Left lung (tissue), 4 donors: ENCODE measurements at regions not wholly inside any gene's neighbourhood (a gene's known extent, or its start where the extent isn't known, plus 50 kb on each side); places are given as distances from the start of the nearest gene placed in this dataset.

Source experiments
- ATAC-seq: fragments of 200-7000 bp; cut with Tn5 transposase; one replicate; pipeline ENCODE4 v1.9.1; 2020; ENCODE audit warnings: moderate library complexity
- DNase-seq, 4 donors: peaks; one replicate each; pipeline ENCODE4 v3.0.0-alpha.2; 2013 to 2020
- H3K27ac ChIP-seq, 2 donors: fragments of 200-600 bp; sonication (generic) in 1 of 2; one replicate each; pipeline versions ENCODE4 v1.5.0 to v1.8.0; 2020 to 2021
- H3K27me3 ChIP-seq, 2 donors: fragments of 200-600 bp; sonication (generic) in 1 of 2; one replicate each; pipeline versions ENCODE4 v1.5.0 to v1.8.0; 2020 to 2021
- H3K36me3 ChIP-seq, 2 donors: fragments of 200-600 bp; sonication (generic) in 1 of 2; one replicate each; pipeline versions ENCODE4 v1.5.0 to v1.8.0; 2020 to 2021
- H3K4me1 ChIP-seq, 2 donors: fragments of 200-600 bp; one replicate each; pipeline ENCODE4 v1.8.0; 2021
- H3K4me3 ChIP-seq, 2 donors: fragments of 200-600 bp; sonication (generic) in 1 of 2; one replicate each; pipeline versions ENCODE4 v1.5.0 to v1.8.0; 2020 to 2021; ENCODE audit warnings: mild to moderate bottlenecking in 1 of 2
- H3K9me3 ChIP-seq, 2 donors: fragments of 200-600 bp; sonication (generic) in 1 of 2; one replicate each; pipeline versions ENCODE4 v1.5.0 to v1.8.0; 2020 to 2021
- intact Hi-C, 2 donors: fragments of 100-400 bp; cut with DNase I; formaldehyde crosslinking; loops; one replicate each; pipeline versions ENCODE4 v1.11.2 to v1.14.2; 2022
- TF ChIP-seq, protein P1 (sequence below), 2 donors: fragments of 200-600 bp; sonication (generic) in 1 of 2; IDR thresholded peaks; one replicate each; pipeline versions ENCODE4 v1.5.0 to v1.8.0; 2021; ENCODE audit warnings: antibody characterized with exemption in 2 of 2
- donor health status: DM: no; HTN: yes; CAD: no.
- donor health status: DM: no; HTN: no; CAD: no.

DNA sequence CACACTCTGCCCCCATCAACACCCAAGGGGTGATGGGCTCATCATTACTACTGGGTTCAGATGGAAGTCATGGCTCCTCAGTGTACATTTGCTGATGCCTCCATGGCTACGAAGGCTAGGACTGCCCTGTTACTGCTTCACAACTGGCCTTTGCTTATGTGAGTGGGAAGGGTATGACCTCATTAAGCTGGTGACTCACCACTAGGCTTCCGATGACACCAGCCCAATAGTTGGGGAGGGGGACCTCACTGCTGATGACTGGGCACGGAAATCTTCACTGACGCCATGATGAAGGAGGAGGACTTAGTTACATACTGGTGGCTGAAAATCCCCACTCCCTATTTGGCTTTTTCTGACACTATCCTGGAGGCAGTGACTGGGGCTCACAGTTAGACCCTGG lies 263.2 kb downstream of the CMPK2 start:
- Histone ChIP-seq H3K27ac (no peak overlapping the region), H3K27me3 (no peaks in the 10 kb centered on the region), H3K36me3 (no peaks in the 10 kb centered on the region), H3K9me3 (no peaks in the 10 kb centered on the region), H3K4me1 (no peaks in the 10 kb centered on the region), H3K4me3 (no peak overlapping the region)
- TF ChIP-seq, protein P1, sequence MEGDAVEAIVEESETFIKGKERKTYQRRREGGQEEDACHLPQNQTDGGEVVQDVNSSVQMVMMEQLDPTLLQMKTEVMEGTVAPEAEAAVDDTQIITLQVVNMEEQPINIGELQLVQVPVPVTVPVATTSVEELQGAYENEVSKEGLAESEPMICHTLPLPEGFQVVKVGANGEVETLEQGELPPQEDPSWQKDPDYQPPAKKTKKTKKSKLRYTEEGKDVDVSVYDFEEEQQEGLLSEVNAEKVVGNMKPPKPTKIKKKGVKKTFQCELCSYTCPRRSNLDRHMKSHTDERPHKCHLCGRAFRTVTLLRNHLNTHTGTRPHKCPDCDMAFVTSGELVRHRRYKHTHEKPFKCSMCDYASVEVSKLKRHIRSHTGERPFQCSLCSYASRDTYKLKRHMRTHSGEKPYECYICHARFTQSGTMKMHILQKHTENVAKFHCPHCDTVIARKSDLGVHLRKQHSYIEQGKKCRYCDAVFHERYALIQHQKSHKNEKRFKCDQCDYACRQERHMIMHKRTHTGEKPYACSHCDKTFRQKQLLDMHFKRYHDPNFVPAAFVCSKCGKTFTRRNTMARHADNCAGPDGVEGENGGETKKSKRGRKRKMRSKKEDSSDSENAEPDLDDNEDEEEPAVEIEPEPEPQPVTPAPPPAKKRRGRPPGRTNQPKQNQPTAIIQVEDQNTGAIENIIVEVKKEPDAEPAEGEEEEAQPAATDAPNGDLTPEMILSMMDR (IDR thresholded peaks at IDR 0.05), result no peak
- no peak for ATAC-seq
- no peak for DNase-seq
- intact Hi-C loops, result no loop called here

DNA sequence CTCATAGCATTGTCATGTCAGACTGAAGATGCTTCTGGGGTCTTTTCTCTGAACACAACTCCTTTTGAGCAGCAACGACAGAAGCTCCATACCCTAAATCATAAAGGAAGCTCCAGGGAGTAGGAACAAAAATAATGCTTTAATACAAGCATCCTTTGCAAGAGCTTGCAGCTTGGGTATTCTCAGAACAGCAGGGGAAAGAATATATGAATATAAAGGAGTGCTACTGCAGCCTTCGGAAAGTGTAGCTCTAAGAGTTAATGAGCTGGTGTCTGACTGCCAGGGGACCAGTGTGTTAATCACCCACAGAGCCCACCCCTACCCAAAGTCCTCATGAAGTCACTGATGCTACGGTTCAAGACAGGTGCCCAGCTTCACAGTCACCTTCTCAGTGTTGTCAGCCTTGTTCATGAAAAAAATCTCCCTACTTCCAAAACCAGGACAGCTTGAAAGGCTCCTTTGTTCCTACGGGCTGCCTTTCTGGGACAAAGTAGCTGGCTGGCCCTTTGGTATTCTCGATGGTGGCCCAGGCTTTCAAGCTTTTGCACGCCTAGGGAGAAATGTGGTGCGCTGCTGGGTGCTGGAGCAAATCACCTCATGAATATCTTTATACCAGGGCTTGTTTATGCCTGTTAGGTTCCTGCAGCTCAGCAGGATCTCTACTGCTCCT lies 259.7 kb downstream of the CMPK2 start:
- Histone ChIP-seq H3K27me3 (no peaks in the 10 kb centered on the region), H3K9me3 (peaks cover 0 to under 1% of the 10 kb centered on the region in 2 donors), H3K4me3 (no peak overlapping the region), H3K4me1 (no peaks in the 10 kb centered on the region), H3K27ac (no peak overlapping the region), H3K36me3 (no peaks in the 10 kb centered on the region)
- ATAC-seq, result no peak
- no peak for DNase-seq
- TF ChIP-seq, protein P1 (IDR thresholded peaks at IDR 0.05), result no peak
- intact Hi-C loops, result no loop called here

DNA sequence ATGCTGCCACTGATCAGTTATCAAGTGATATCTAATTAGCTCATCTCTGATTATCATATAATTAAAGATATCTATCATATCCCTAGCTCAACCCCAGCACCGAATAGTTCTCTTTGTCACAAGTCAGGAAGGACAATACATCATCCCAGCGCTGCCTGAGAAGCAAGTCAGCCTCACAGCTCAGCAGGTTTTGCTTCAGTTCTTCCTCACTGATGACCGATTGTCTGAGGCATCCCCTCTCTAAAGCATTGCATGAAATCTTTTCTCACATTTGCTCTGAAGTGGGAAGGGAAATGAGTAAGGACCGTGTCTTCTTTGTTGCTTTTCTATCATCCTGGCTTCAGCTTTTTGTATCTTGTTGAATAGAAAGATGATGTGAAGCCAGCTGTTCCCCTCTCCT lies 247.9 kb downstream of the CMPK2 start:
- DNase-seq (no peak), ATAC-seq (no peak)
- H3K4me3 ChIP-seq, result no peak overlapping the region
- no peaks in the 10 kb centered on the region for H3K36me3 ChIP-seq
- peaks cover 0 to 14% of the 10 kb centered on the region in 2 donors for H3K9me3 ChIP-seq
- no peaks in the 10 kb centered on the region for H3K4me1 ChIP-seq
- H3K27ac ChIP-seq, result no peak overlapping the region
- TF ChIP-seq, protein P1 (IDR thresholded peaks at IDR 0.05), result no peak
- intact Hi-C loops, result no loop called here
- no peaks in the 10 kb centered on the region for H3K27me3 ChIP-seq

DNA sequence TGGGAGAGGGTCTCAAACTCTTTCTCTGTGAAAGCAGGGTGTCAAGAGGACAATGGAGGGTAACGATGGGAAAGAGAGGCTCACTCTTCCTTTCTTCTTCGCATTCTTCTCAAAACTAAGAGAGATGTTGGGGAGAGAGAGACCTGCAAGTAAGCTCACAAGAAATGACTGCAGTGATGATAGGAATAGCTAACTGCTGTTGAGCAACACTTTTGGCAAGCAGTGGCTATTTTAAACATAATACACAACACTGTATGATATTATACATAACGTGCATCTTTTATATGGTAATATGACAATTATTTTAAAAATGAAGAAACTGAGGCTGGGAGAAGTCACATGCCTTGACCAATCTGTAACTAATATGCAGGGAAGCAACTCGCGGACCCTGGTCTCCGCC lies 247.5 kb downstream of the CMPK2 start:
- peaks cover 0 to 10% of the 10 kb centered on the region in 2 donors for H3K9me3 ChIP-seq
- ATAC-seq (no peak), DNase-seq (peak in 2 of 4 donors; percentile 30 to 58)
- H3K36me3 ChIP-seq, result no peaks in the 10 kb centered on the region
- intact Hi-C loops, result no loop called here
- no peak overlapping the region for H3K4me3 ChIP-seq
- TF ChIP-seq, protein P1 (IDR thresholded peaks at IDR 0.05), result no peak
- H3K4me1 ChIP-seq, result no peaks in the 10 kb centered on the region
- H3K27me3 ChIP-seq, result no peaks in the 10 kb centered on the region
- no peak overlapping the region for H3K27ac ChIP-seq

DNA sequence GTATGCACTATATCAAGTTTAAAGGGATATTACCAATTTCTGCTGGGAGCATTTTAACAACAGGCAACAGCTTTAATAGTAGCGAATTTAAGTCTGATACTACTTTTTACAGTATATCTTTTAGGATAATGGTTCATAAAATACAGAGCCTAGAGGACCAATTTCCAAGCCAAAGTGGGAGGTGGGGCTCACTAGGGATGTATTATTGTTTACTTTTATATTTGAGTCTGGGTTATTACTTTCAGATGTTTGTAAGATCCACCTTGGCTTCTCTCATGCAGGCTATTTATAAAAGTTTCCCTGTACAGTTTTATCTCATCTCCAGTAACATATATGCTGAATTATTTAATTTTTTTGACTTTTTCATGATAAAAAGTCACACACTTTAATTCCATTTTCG lies 242.0 kb downstream of the CMPK2 start:
- no peaks in the 10 kb centered on the region for H3K27me3 ChIP-seq
- H3K4me1 ChIP-seq, result no peaks in the 10 kb centered on the region
- TF ChIP-seq, protein P1 (IDR thresholded peaks at IDR 0.05), result no peak
- no peaks in the 10 kb centered on the region for H3K36me3 ChIP-seq
- H3K4me3 ChIP-seq, result no peak overlapping the region
- DNase-seq (no peak), ATAC-seq (no peak)
- no peaks in the 10 kb centered on the region for H3K9me3 ChIP-seq
- intact Hi-C loops, result no loop called here
- H3K27ac ChIP-seq, result no peak overlapping the region
